ENCODE measurements at regions not wholly inside any gene's neighbourhood (a gene's known extent, or its start where the extent isn't known, plus 50 kb on each side); places are given as distances from the start of the nearest gene placed in this dataset.
"Not testable (repeated sequence)": the region's sequence is repeated elsewhere in the genome, so short reads cannot be mapped to it uniquely, and the experiment has no call there.

DNA sequence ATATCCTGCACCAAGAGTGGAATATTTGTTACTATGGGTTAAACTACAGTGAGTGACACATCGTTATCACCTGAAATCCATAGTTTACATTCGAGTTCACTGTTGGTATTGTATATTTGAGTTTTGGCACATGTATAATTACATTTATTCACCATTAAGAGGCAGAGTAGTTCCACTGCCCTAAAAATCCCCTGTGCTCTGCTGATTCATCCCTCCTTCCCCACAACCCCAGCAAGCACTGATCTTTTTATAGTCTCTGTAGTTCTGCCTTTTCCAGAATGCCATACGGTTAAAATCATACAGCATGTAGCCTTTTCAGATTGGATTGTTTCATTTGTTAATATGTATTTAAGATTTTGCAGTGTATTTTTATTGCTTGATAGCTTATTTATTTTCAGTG is 495.2 kb downstream of the DIRAS2 start:
- H3K4me1 Mint-ChIP-seq (ENCODE audit: low read depth), result peaks cover 3% of the 10 kb centered on the region

DNA sequence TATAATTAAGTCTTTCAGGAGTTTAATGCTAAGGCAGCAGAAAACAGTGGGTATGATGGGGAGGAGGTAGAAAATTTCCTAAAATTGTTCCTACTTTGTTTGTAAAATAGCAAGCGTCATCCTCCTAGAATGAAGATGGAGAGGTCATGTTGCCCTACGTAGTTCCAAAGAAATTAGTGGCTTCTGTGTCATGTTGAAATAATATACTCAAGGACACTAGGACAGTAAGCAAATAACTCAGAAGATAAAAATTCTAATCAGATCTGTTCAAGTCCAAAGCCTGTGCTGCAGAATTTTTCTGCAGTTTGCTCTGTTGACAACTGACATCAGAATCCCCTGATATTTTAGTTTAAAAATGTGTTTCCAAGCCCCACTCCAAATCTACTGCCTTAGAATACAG is 486.3 kb downstream of the DIRAS2 start:
- peaks cover 3% of the 10 kb centered on the region for H3K27me3 Mint-ChIP-seq
- POLR2A ChIA-PET, result no interaction called here
- no peak for TF ChIP-seq CTCF (IDR thresholded peaks at IDR 0.05)
- no peak for ATAC-seq
- no peaks in the 10 kb centered on the region for H3K9me3 Mint-ChIP-seq
- DNase-seq, result no peak
- CTCF ChIA-PET, result no interaction called here
- H3K36me3 Mint-ChIP-seq (ENCODE audit: low read depth), result no peaks in the 10 kb centered on the region
- H3K4me3 Mint-ChIP-seq, result no peak overlapping the region
- H3K4me1 Mint-ChIP-seq (ENCODE audit: low read depth), result no peaks in the 10 kb centered on the region
- H3K27ac Mint-ChIP-seq, result no peak overlapping the region
- intact Hi-C loops (cut with micrococcal nuclease), result no loop called here

More for the DNA sequence above, 495.2 kb downstream of the DIRAS2 start:
- ChIA-PET CTCF (no interaction called here), POLR2A (no interaction called here)
- H3K36me3 Mint-ChIP-seq (ENCODE audit: low read depth), result no peaks in the 10 kb centered on the region
- H3K9me3 Mint-ChIP-seq, result peaks cover 4% of the 10 kb centered on the region
- DNase-seq, result no peak
- H3K27me3 Mint-ChIP-seq, result peaks cover 19% of the 10 kb centered on the region
- no peak for ATAC-seq
- no peak for TF ChIP-seq CTCF (IDR thresholded peaks at IDR 0.05)
- intact Hi-C loops (cut with micrococcal nuclease), result no loop called here
- H3K27ac Mint-ChIP-seq, result no peak overlapping the region
- no peak overlapping the region for H3K4me3 Mint-ChIP-seq

DNA sequence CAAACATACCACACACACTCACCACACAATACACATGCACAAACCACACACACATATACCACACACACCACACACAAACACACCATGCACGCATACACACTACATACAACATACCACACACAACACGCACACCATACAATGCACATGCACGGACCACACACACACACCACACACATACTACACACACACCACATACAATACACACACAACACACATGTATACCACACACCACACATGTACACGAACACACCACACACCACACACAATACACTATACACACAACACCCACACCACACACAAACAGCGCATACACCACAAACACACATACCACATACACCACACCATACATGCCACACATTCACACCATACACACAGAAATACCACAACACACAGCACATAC is 480.3 kb downstream of the DIRAS2 start:
- no peak overlapping the region for H3K4me3 Mint-ChIP-seq
- H3K4me1 Mint-ChIP-seq (ENCODE audit: low read depth), result peaks cover 5% of the 10 kb centered on the region
- H3K27me3 Mint-ChIP-seq, result peaks cover 5% of the 10 kb centered on the region
- ChIA-PET POLR2A (no interaction called here), CTCF (no interaction called here)
- DNase-seq (no peak), ATAC-seq (no peak)
- no peaks in the 10 kb centered on the region for H3K9me3 Mint-ChIP-seq
- intact Hi-C loops (cut with micrococcal nuclease), result no loop called here
- no peaks in the 10 kb centered on the region for H3K36me3 Mint-ChIP-seq (ENCODE audit: low read depth)
- TF ChIP-seq CTCF (IDR thresholded peaks at IDR 0.05), result no peak
- no peak overlapping the region for H3K27ac Mint-ChIP-seq

- ChIA-PET CTCF (no interaction called here), POLR2A (no interaction called here)
- H3K36me3 Mint-ChIP-seq (ENCODE audit: low read depth), result no peaks in the 10 kb centered on the region
- intact Hi-C loops (cut with micrococcal nuclease), result no loop called here
- peaks cover 5% of the 10 kb centered on the region for H3K27me3 Mint-ChIP-seq
- no peak for ATAC-seq
- no peaks in the 10 kb centered on the region for H3K9me3 Mint-ChIP-seq
- no peak overlapping the region for H3K27ac Mint-ChIP-seq
- H3K4me1 Mint-ChIP-seq (ENCODE audit: low read depth), result peaks cover 5% of the 10 kb centered on the region
- no peak for TF ChIP-seq CTCF (IDR thresholded peaks at IDR 0.05)
- no peak for DNase-seq
- no peak overlapping the region for H3K4me3 Mint-ChIP-seq
Observed at GRCh38 chr9:90162819-90163218, 479.8 kb downstream of the DIRAS2 start.

DNA sequence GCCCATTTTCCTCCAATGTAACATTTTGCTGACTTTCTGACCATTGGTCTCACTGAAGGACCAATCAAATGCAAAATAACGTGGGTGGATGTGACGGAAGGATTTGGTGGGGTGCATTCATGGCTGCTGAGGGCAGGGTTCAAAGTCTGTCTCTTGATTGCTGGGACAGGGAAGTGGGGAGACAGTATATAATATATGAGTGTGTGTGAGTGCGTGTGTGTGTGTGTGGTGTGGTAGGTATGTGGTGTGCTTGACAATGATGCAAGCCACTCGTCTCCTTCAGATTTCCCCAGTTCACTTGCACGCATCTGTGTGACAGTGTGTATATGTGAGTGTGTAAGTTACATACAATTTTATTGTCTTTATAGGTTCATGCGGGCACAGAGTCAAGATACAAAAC is 477.3 kb downstream of the DIRAS2 start:
- POLR2A ChIA-PET, result no interaction called here
- DNase-seq (no peak), ATAC-seq (no peak)
- H3K4me1 Mint-ChIP-seq (ENCODE audit: low read depth), result peaks cover 5% of the 10 kb centered on the region
- no peak overlapping the region for H3K4me3 Mint-ChIP-seq
- CTCF ChIA-PET, result no interaction called here
- no peaks in the 10 kb centered on the region for H3K9me3 Mint-ChIP-seq
- TF ChIP-seq CTCF (IDR thresholded peaks at IDR 0.05), result no peak
- H3K27me3 Mint-ChIP-seq, result peaks cover 4% of the 10 kb centered on the region
- H3K36me3 Mint-ChIP-seq (ENCODE audit: low read depth), result no peaks in the 10 kb centered on the region
- H3K27ac Mint-ChIP-seq, result no peak overlapping the region
- intact Hi-C loops (cut with micrococcal nuclease), result no loop called here

DNA sequence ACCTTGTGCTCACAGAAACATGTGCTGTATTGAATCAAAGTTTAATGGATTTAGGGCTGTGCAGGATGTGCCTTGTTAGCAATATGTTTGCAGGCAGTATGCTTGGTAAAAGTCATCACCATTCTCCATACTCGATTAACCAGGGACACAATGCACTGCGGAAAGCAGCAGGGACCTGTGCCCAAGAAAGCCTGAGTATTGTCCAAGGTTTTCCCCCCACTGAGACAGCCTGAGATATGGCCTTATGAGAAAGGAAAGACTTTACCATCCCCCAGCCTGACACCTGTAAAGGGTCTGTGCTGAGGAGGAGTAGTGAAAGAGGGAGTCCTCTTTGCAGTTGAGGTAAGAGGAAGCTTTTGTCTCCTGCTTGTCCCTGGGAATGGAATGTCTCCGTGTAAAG is 476.2 kb downstream of the DIRAS2 start:
- intact Hi-C loops (cut with micrococcal nuclease); H3K27ac Mint-ChIP-seq; DNase-seq; H3K36me3 Mint-ChIP-seq (ENCODE audit: low read depth); H3K4me1 Mint-ChIP-seq (ENCODE audit: low read depth); CTCF ChIA-PET; POLR2A ChIA-PET; H3K4me3 Mint-ChIP-seq; ATAC-seq; H3K27me3 Mint-ChIP-seq; H3K9me3 Mint-ChIP-seq: not testable (repeated sequence)

Data from activated CD8-positive, alpha-beta T cell treated with anti-CD3 and anti-CD28 coated beads for 36 hours (primary cell).